Activated T-cell treated with anti-CD3 and anti-CD28 coated beads, Interleukin-2, amount 50 U/mL, for 4 hours (primary cell): ENCODE measurements at regions not wholly inside any gene's neighbourhood (a gene's known extent, or its start where the extent isn't known, plus 50 kb on each side); places are given as distances from the start of the nearest gene placed in this dataset.

Experiments
- ATAC-seq, 2 donors: fragments of 200-7000 bp; cut with Tn5 transposase; one replicate each; pipeline ENCODE4 v1.10.0; 2021
- DNase-seq: peaks from one replicate; pipeline ENCODE4 v3.0.0-alpha.2; 2020
- H3K27me3 Mint-ChIP-seq: one replicate; pipeline ENCODE4 v1.8.0; 2021; ENCODE audit warnings: low read depth, mixed read lengths
- H3K36me3 Mint-ChIP-seq: one replicate; pipeline ENCODE4 v1.8.0; 2022; ENCODE audit warnings: mixed read lengths; ENCODE audit not compliant: insufficient read depth
- H3K4me1 Mint-ChIP-seq: one replicate; pipeline ENCODE4 v1.8.0; 2021; ENCODE audit warnings: low read depth, mixed read lengths
- H3K4me3 Mint-ChIP-seq: one replicate; pipeline ENCODE4 v1.8.0; 2021; ENCODE audit warnings: mild to moderate bottlenecking, moderate library complexity, mixed read lengths
- H3K9me3 Mint-ChIP-seq: one replicate; pipeline ENCODE4 v1.8.0; 2021; ENCODE audit warnings: mixed read lengths

GRCh38 chr6:23213651-23214050 lies 644.3 kb downstream of the HDGFL1 start:
- Mint-ChIP-seq H3K4me1 (no peaks in the 10 kb centered on the region), H3K9me3 (peaks cover 20% of the 10 kb centered on the region), H3K4me3 (no peak overlapping the region), H3K36me3 (no peaks in the 10 kb centered on the region), H3K27me3 (no peaks in the 10 kb centered on the region)
- DNase-seq (no peak), ATAC-seq (no peak)

- H3K4me1 Mint-ChIP-seq, result no peaks in the 10 kb centered on the region
- DNase-seq (no peak), ATAC-seq (no peak)
- peaks cover 15% of the 10 kb centered on the region for H3K9me3 Mint-ChIP-seq
- H3K36me3 Mint-ChIP-seq, result no peaks in the 10 kb centered on the region
- H3K4me3 Mint-ChIP-seq, result no peak overlapping the region
- H3K27me3 Mint-ChIP-seq, result no peaks in the 10 kb centered on the region
Observed at GRCh38 chr6:23218751-23219150, 649.4 kb downstream of the HDGFL1 start.

GRCh38 chr6:23222724-23223123 lies 653.4 kb downstream of the HDGFL1 start:
- DNase-seq, result no peak
- Mint-ChIP-seq H3K36me3 (no peaks in the 10 kb centered on the region), H3K4me1 (no peaks in the 10 kb centered on the region), H3K27me3 (no peaks in the 10 kb centered on the region), H3K9me3 (peaks cover 34% of the 10 kb centered on the region), H3K4me3 (no peak overlapping the region)
- ATAC-seq, result no peak

GRCh38 chr6:23224540-23224939 lies 655.2 kb downstream of the HDGFL1 start:
- Mint-ChIP-seq H3K9me3 (peaks cover 37% of the 10 kb centered on the region), H3K4me1 (no peaks in the 10 kb centered on the region), H3K36me3 (no peaks in the 10 kb centered on the region), H3K27me3 (no peaks in the 10 kb centered on the region), H3K4me3 (no peak overlapping the region)
- no peak for ATAC-seq
- no peak for DNase-seq

- no peaks in the 10 kb centered on the region for H3K36me3 Mint-ChIP-seq
- ATAC-seq (no peak), DNase-seq (no peak)
- no peaks in the 10 kb centered on the region for H3K27me3 Mint-ChIP-seq
- H3K4me3 Mint-ChIP-seq, result no peak overlapping the region
- peaks cover 33% of the 10 kb centered on the region for H3K9me3 Mint-ChIP-seq
- no peaks in the 10 kb centered on the region for H3K4me1 Mint-ChIP-seq
Observed at GRCh38 chr6:23228439-23229024, 659.2 kb downstream of the HDGFL1 start.

GRCh38 chr6:23243854-23244253 lies 674.5 kb downstream of the HDGFL1 start:
- no peaks in the 10 kb centered on the region for H3K4me1 Mint-ChIP-seq
- DNase-seq (no peak), ATAC-seq (no peak)
- H3K4me3 Mint-ChIP-seq, result no peak overlapping the region
- no peaks in the 10 kb centered on the region for H3K36me3 Mint-ChIP-seq
- no peaks in the 10 kb centered on the region for H3K27me3 Mint-ChIP-seq
- H3K9me3 Mint-ChIP-seq, result peaks cover 15% of the 10 kb centered on the region

GRCh38 chr6:23244300-23244699 lies 674.9 kb downstream of the HDGFL1 start:
- ATAC-seq (no peak), DNase-seq (no peak)
- Mint-ChIP-seq H3K27me3 (no peaks in the 10 kb centered on the region), H3K9me3 (peaks cover 15% of the 10 kb centered on the region), H3K4me3 (no peak overlapping the region), H3K4me1 (no peaks in the 10 kb centered on the region), H3K36me3 (no peaks in the 10 kb centered on the region)

- H3K36me3 Mint-ChIP-seq, result no peaks in the 10 kb centered on the region
- no peak overlapping the region for H3K4me3 Mint-ChIP-seq
- H3K4me1 Mint-ChIP-seq, result no peaks in the 10 kb centered on the region
- H3K9me3 Mint-ChIP-seq, result peaks cover 15% of the 10 kb centered on the region
- no peak for ATAC-seq
- no peak for DNase-seq
- no peaks in the 10 kb centered on the region for H3K27me3 Mint-ChIP-seq
Observed at GRCh38 chr6:23245572-23245971, 676.2 kb downstream of the HDGFL1 start.

- no peaks in the 10 kb centered on the region for H3K36me3 Mint-ChIP-seq
- H3K4me1 Mint-ChIP-seq, result no peaks in the 10 kb centered on the region
Observed at GRCh38 chr6:23246896-23247295, 677.5 kb downstream of the HDGFL1 start.

GRCh38 chr6:23250556-23250955 lies 681.2 kb downstream of the HDGFL1 start:
- H3K4me1 Mint-ChIP-seq, result no peaks in the 10 kb centered on the region
- no peaks in the 10 kb centered on the region for H3K36me3 Mint-ChIP-seq
- H3K9me3 Mint-ChIP-seq, result peaks cover 10% of the 10 kb centered on the region
- H3K27me3 Mint-ChIP-seq, result no peaks in the 10 kb centered on the region
- no peak for ATAC-seq
- H3K4me3 Mint-ChIP-seq, result no peak overlapping the region
- no peak for DNase-seq

More at GRCh38 chr6:23246896-23247295, 677.5 kb downstream of the HDGFL1 start:
- ATAC-seq (no peak), DNase-seq (no peak)
- no peak overlapping the region for H3K4me3 Mint-ChIP-seq
- no peaks in the 10 kb centered on the region for H3K27me3 Mint-ChIP-seq
- H3K9me3 Mint-ChIP-seq, result peaks cover 8% of the 10 kb centered on the region

- Mint-ChIP-seq H3K4me3 (no peak overlapping the region), H3K9me3 (peaks cover 12% of the 10 kb centered on the region), H3K27me3 (no peaks in the 10 kb centered on the region), H3K4me1 (no peaks in the 10 kb centered on the region), H3K36me3 (no peaks in the 10 kb centered on the region)
- DNase-seq, result no peak
- no peak for ATAC-seq
Observed at GRCh38 chr6:23262864-23263263, 693.5 kb downstream of the HDGFL1 start.

- no peak for DNase-seq
- no peak for ATAC-seq
- Mint-ChIP-seq H3K4me1 (no peaks in the 10 kb centered on the region), H3K9me3 (peaks cover 10% of the 10 kb centered on the region), H3K4me3 (no peak overlapping the region), H3K27me3 (no peaks in the 10 kb centered on the region), H3K36me3 (no peaks in the 10 kb centered on the region)
Observed at GRCh38 chr6:23265270-23265669, 695.9 kb downstream of the HDGFL1 start.

- peaks cover 6% of the 10 kb centered on the region for H3K9me3 Mint-ChIP-seq
- no peak overlapping the region for H3K4me3 Mint-ChIP-seq
- ATAC-seq, result no peak
- no peak for DNase-seq
- H3K36me3 Mint-ChIP-seq, result no peaks in the 10 kb centered on the region
- H3K4me1 Mint-ChIP-seq, result no peaks in the 10 kb centered on the region
- H3K27me3 Mint-ChIP-seq, result no peaks in the 10 kb centered on the region
Observed at GRCh38 chr6:23266536-23266935, 697.2 kb downstream of the HDGFL1 start.

- H3K9me3 Mint-ChIP-seq, result peaks cover 6% of the 10 kb centered on the region
- no peak overlapping the region for H3K4me3 Mint-ChIP-seq
- no peak for ATAC-seq
- H3K27me3 Mint-ChIP-seq, result no peaks in the 10 kb centered on the region
- DNase-seq, result no peak
- H3K36me3 Mint-ChIP-seq, result no peaks in the 10 kb centered on the region
- no peaks in the 10 kb centered on the region for H3K4me1 Mint-ChIP-seq
Observed at GRCh38 chr6:23267651-23268050, 698.3 kb downstream of the HDGFL1 start.

- Mint-ChIP-seq H3K27me3 (no peaks in the 10 kb centered on the region), H3K4me1 (no peaks in the 10 kb centered on the region), H3K4me3 (no peak overlapping the region), H3K9me3 (peaks cover 6% of the 10 kb centered on the region), H3K36me3 (no peaks in the 10 kb centered on the region)
- ATAC-seq (no peak), DNase-seq (no peak)
Observed at GRCh38 chr6:23268348-23268747, 699.0 kb downstream of the HDGFL1 start.

- Mint-ChIP-seq H3K27me3 (no peaks in the 10 kb centered on the region), H3K4me1 (no peaks in the 10 kb centered on the region), H3K4me3 (no peak overlapping the region), H3K9me3 (no peaks in the 10 kb centered on the region), H3K36me3 (no peaks in the 10 kb centered on the region)
- DNase-seq, result no peak
- no peak for ATAC-seq
Observed at GRCh38 chr6:23269436-23269835, 700.1 kb downstream of the HDGFL1 start.
